GM23248 (cell line): ENCODE measurements at regions not wholly inside any gene's neighbourhood (a gene's known extent, or its start where the extent isn't known, plus 50 kb on each side); places are given as distances from the start of the nearest gene placed in this dataset.
A peak's percentile ranks its signal among the peaks of the same experiment; 100 is the strongest.

ENCODE experiments used
- DNase-seq: peaks from one replicate; pipeline ENCODE4 v3.0.0-alpha.2; 2015
- H2AFZ ChIP-seq: fragments of 200-600 bp; sonication (generic); 2 replicates; pipeline ENCODE4 v1.6.1; 2016; ENCODE audit warnings: antibody characterized with exemption
- H3F3A ChIP-seq: fragments of 200-600 bp; sonication (generic); 2 replicates; pipeline ENCODE4 v1.6.1; 2016; ENCODE audit warnings: mild to moderate bottlenecking, antibody characterized with exemption, mixed run types; ENCODE audit not compliant: insufficient read depth
- H3K27ac ChIP-seq: fragments of 200-600 bp; sonication (generic); 2 replicates; pipeline ENCODE4 v1.5.1; 2016; ENCODE audit warnings: mild to moderate bottlenecking
- H3K27me3 ChIP-seq: fragments of 200-600 bp; sonication (generic); replicated peaks from 2 replicates; pipeline ENCODE4 v1.6.1; 2016; ENCODE audit warnings: mild to moderate bottlenecking; ENCODE audit not compliant: insufficient read depth
- H3K36me3 ChIP-seq: fragments of 200-600 bp; sonication (generic); 2 replicates; pipeline ENCODE4 v1.6.1; 2016; ENCODE audit warnings: low read depth, mild to moderate bottlenecking
- H3K4me1 ChIP-seq: fragments of 200-600 bp; sonication (generic); 2 replicates; pipeline ENCODE4 v1.6.1; 2016; ENCODE audit warnings: mild to moderate bottlenecking; ENCODE audit not compliant: insufficient read depth
- H3K4me2 ChIP-seq: fragments of 200-600 bp; sonication (generic); one replicate; pipeline ENCODE4 v1.6.1; 2016; ENCODE audit warnings: mild to moderate bottlenecking; ENCODE audit not compliant: unreplicated experiment
- H3K4me3 ChIP-seq: fragments of 200-600 bp; sonication (generic); 2 replicates; pipeline ENCODE4 v1.5.1; 2016; ENCODE audit warnings: mild to moderate bottlenecking
- H3K79me2 ChIP-seq: fragments of 200-600 bp; sonication (generic); 2 replicates; pipeline ENCODE4 v1.6.1; 2016; ENCODE audit warnings: mild to moderate bottlenecking; ENCODE audit not compliant: insufficient read depth
- H3K9ac ChIP-seq: fragments of 200-600 bp; sonication (generic); 2 replicates; pipeline ENCODE4 v1.6.1; 2016; ENCODE audit warnings: mild to moderate bottlenecking
- H3K9me2 ChIP-seq: fragments of 200-600 bp; sonication (generic); 2 replicates; pipeline ENCODE4 v1.6.1; 2016; ENCODE audit warnings: mixed run types, mild to moderate bottlenecking, moderate library complexity; ENCODE audit not compliant: insufficient read depth
- H3K9me3 ChIP-seq: fragments of 200-600 bp; sonication (generic); one replicate; pipeline ENCODE4 v1.6.1; 2017; ENCODE audit warnings: low read depth
- H4K20me1 ChIP-seq: fragments of 200-600 bp; sonication (generic); 2 replicates; pipeline ENCODE4 v1.6.0; 2016; ENCODE audit not compliant: insufficient read depth
- EZH2 ChIP-seq: fragments of 200-600 bp; sonication (generic); IDR thresholded peaks from 2 replicates; pipeline ENCODE4 v1.6.1; 2018; ENCODE audit warnings: antibody characterized with exemption, mild to moderate bottlenecking; ENCODE audit not compliant: insufficient read depth, poor library complexity, severe bottlenecking
- EZH2phosphoT487 ChIP-seq: fragments of 200-600 bp; sonication (generic); IDR thresholded peaks from 2 replicates; pipeline ENCODE4 v1.6.1; 2018; ENCODE audit warnings: antibody characterized with exemption, moderate library complexity, mild to moderate bottlenecking, low read depth; ENCODE audit not compliant: insufficient read depth
- WGBS, 2 experiments: methylation state at CpG; one replicate each; pipeline ENCODE4 v1.1.6; 2015 to 2017; ENCODE audit warnings: low lambda C conversion rate in 2 of 2, low coverage in 1 of 2; ENCODE audit errors: missing lambda C conversion rate in 2 of 2; 5-methylcytosine and 5-hydroxymethylcytosine counted together
- in situ Hi-C: fragments of 300-500 bp; cut with MboI; formaldehyde crosslinking; loops from 2 replicates; pipeline ENCODE4 v1.15.0; 2020

DNA sequence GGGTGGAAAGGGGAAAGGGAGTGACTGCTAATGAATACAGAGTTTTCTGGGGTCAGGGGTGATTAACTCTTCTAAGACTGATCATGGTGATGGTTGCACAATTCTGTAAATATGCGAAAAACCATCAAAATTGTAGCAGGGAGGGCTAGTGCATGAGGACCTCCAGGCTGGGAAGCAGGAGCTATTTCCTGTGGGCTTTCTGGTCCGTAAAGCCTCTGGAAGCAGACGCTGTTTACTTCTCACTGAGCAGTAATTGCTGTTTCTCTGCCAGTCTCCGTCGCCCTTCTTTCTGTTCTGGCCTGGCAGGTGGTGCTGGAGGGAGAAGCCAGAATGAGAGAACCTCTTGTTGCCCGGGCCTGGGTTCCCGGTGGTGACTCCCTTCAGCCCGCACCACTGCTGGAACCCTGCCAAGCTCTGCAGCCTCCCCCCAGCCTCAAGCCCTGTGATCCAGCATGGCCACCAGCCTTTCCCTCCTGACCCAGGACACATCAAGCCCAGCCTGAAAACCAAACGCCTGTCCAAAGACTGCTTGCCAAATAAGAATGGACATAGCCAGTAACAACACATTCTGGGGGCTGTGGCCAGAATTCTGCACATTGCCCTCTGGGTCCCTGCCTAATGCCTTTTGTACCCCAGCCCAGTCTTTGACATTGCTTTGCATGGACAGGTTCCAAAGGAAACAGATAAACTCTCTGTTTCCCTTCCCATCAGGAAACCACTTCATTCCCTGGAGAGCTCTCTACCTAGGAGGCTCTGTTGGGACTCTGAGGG is 201.0 kb upstream of the NAV2 start:
- no peaks in the 10 kb centered on the region for H3K9me2 ChIP-seq
- H3K27ac ChIP-seq = no peak overlapping the region
- H3K9me3 ChIP-seq = no peaks in the 10 kb centered on the region
- no peak overlapping the region for H3K9ac ChIP-seq
- in situ Hi-C loops = no loop called here
- H3K4me2 ChIP-seq = no peak overlapping the region
- H3K4me1 ChIP-seq = peaks cover 6% of the 10 kb centered on the region
- no peaks in the 10 kb centered on the region for H3F3A ChIP-seq
- H3K27me3 ChIP-seq = no peaks in the 10 kb centered on the region
- 29 to 42% methylated on average over 9 of the region's 9 CpGs for WGBS, 2 experiments
- H2AFZ ChIP-seq = no peak overlapping the region
- no peak overlapping the region for H3K4me3 ChIP-seq
- H3K36me3 ChIP-seq = no peaks in the 10 kb centered on the region
- no peaks in the 10 kb centered on the region for H4K20me1 ChIP-seq
- TF ChIP-seq EZH2phosphoT487 = no peak
- no peak for TF ChIP-seq EZH2
- no peaks in the 10 kb centered on the region for H3K79me2 ChIP-seq
- no peak for DNase-seq

DNA sequence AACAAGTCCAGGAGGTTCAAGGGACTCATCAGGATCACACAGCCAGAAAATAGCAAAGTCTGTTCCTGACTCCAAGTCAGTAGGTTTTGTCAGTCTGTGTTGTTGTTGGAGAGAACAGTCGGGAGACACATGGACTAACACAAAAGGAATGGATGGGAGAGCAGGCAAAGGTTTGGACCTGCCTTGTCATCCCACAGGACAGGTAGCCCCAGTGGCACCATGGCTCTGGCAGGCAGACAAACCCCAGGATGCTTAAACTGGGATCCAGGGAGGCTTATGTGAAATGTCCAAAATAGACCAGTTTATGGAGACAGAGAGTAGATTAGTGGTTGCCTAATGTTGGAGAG is 201.6 kb upstream of the NAV2 start:
- no peaks in the 10 kb centered on the region for H3K36me3 ChIP-seq
- in situ Hi-C loops = no loop called here

DNA sequence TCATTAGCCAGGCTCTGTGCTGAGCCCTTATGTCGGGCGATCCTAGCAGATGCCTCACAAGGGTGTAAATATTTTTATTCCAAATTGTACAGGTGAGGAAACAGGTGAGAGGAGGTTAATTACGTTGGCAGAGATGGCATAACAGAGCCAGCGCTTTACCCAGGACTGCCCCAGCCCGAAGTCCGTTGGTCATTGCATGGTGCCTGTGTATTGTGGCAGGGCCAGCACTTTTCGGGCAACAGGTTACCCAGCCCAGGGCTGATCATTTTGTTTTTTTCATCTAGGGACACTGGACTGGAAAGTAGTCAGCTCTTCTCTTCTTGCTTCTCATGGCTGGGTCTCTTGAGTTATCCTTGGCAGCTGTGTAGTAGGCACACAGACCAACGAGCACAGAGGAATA is 202.2 kb upstream of the NAV2 start:
- no peak for TF ChIP-seq EZH2phosphoT487
- no peak for TF ChIP-seq EZH2
- no peaks in the 10 kb centered on the region for H3K9me3 ChIP-seq
- no peak overlapping the region for H2AFZ ChIP-seq
- no peaks in the 10 kb centered on the region for H3K36me3 ChIP-seq
- no peak for DNase-seq
- H3K79me2 ChIP-seq = no peaks in the 10 kb centered on the region
- H3F3A ChIP-seq = no peaks in the 10 kb centered on the region
- H3K9me2 ChIP-seq = no peaks in the 10 kb centered on the region
- no peaks in the 10 kb centered on the region for H3K27me3 ChIP-seq
- no peak overlapping the region for H3K4me3 ChIP-seq
- H3K27ac ChIP-seq = no peak overlapping the region
- WGBS, 2 experiments = 70 to 74% methylated on average over 8 of the region's 8 CpGs
- in situ Hi-C loops = no loop called here
- no peak overlapping the region for H3K9ac ChIP-seq
- H3K4me2 ChIP-seq = no peak overlapping the region
- H4K20me1 ChIP-seq = no peaks in the 10 kb centered on the region
- H3K4me1 ChIP-seq = peaks cover 6% of the 10 kb centered on the region

More for the DNA sequence above, 201.6 kb upstream of the NAV2 start:
- Histone ChIP-seq H3K9me2 (no peaks in the 10 kb centered on the region), H3K9me3 (no peaks in the 10 kb centered on the region), H3K4me1 (peaks cover 6% of the 10 kb centered on the region), H4K20me1 (no peaks in the 10 kb centered on the region), H3K79me2 (no peaks in the 10 kb centered on the region), H3K27me3 (no peaks in the 10 kb centered on the region), H3K27ac (no peak overlapping the region), H3K4me2 (no peak overlapping the region), H2AFZ (no peak overlapping the region), H3F3A (no peaks in the 10 kb centered on the region), H3K4me3 (no peak overlapping the region), H3K9ac (no peak overlapping the region)
- 8 to 28% methylated on average over 1 of the region's 1 CpG for WGBS, 2 experiments
- DNase-seq = no peak
- TF ChIP-seq EZH2phosphoT487 = no peak
- TF ChIP-seq EZH2 = no peak

DNA sequence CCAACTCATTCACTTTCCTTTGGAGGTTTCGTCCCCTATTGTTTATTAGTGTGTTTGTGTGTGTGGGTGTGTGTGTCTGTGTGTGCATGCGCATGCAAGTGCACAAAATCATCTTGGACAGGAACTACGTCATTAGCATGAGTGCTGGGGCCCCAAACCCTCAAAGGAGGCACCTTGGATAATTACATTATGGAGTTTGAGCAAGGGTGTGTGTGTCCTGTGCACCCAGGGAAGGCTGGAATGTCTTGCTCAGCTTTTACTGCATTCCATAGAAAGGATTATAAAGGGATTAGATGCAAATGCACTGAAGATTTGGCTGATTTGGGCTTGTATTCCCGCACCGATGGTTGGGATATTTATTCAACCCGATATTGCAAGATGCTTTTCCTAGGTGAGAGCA is 203.4 kb upstream of the NAV2 start:
- Histone ChIP-seq H4K20me1 (no peaks in the 10 kb centered on the region), H3K9me2 (no peaks in the 10 kb centered on the region), H2AFZ (no peak overlapping the region), H3K9me3 (no peaks in the 10 kb centered on the region), H3K27ac (no peak overlapping the region), H3K4me1 (peaks cover 6% of the 10 kb centered on the region), H3K4me2 (no peak overlapping the region), H3K4me3 (no peak overlapping the region), H3K9ac (no peak overlapping the region), H3K79me2 (no peaks in the 10 kb centered on the region), H3K36me3 (no peaks in the 10 kb centered on the region), H3F3A (no peaks in the 10 kb centered on the region), H3K27me3 (no peaks in the 10 kb centered on the region)
- in situ Hi-C loops = no loop called here
- DNase-seq = no peak
- TF ChIP-seq EZH2phosphoT487 = no peak
- TF ChIP-seq EZH2 = no peak
- 86% methylated on average over 6 of the region's 6 CpGs for WGBS, 2 experiments

DNA sequence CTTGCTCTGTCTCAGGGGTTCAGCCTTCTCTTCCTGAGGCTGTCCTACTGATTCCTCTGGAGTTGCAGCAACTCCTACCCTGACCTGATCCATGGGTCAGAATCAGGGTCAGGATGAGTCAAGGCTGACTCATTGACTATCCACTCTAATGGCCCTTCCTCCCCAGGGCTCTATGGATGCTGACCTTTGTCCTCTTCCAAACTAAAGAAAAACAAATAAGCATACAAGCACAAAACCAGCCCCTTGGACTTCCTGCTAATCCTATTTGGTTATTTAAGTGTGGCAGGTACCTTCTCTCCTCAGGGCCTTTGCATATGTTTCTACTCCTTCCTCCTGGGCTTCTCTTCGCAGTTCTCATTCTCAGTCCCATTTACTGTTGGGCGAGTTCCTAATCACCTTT is 204.5 kb upstream of the NAV2 start:
- Histone ChIP-seq H3K9me2 (no peaks in the 10 kb centered on the region), H3K4me2 (no peak overlapping the region), H3K4me3 (no peak overlapping the region), H3K79me2 (no peaks in the 10 kb centered on the region), H3K27ac (no peak overlapping the region), H3K27me3 (no peaks in the 10 kb centered on the region), H3K9ac (no peak overlapping the region), H3K9me3 (no peaks in the 10 kb centered on the region), H3K4me1 (peaks cover 6% of the 10 kb centered on the region), H4K20me1 (no peaks in the 10 kb centered on the region), H3F3A (no peaks in the 10 kb centered on the region), H3K36me3 (no peaks in the 10 kb centered on the region), H2AFZ (no peak overlapping the region)
- no peak for TF ChIP-seq EZH2
- DNase-seq = peak; percentile 26
- WGBS, 2 experiments = 91 to 98% methylated on average over 2 of the region's 2 CpGs
- in situ Hi-C loops = no loop called here
